Hepatocyte (in vitro differentiated cells): ENCODE measurements at regions not wholly inside any gene's neighbourhood (a gene's known extent, or its start where the extent isn't known, plus 50 kb on each side); places are given as distances from the start of the nearest gene placed in this dataset.

Experiments
- EZH2 ChIP-seq: fragments of 200-600 bp; sonication (generic); IDR thresholded peaks from 2 replicates; pipeline ENCODE4 v1.6.1; 2016; ENCODE audit warnings: antibody characterized with exemption, mild to moderate bottlenecking, borderline replicate concordance
- EZH2phosphoT487 ChIP-seq: fragments of 200-600 bp; sonication (generic); IDR thresholded peaks from one replicate; pipeline ENCODE4 v1.6.1; 2018; ENCODE audit warnings: antibody characterized with exemption, mild to moderate bottlenecking, low read depth, moderate library complexity; ENCODE audit not compliant: unreplicated experiment, severe bottlenecking
- TF ChIP-seq, protein P1 (sequence below): fragments of 200-600 bp; sonication (generic); IDR thresholded peaks from 2 replicates; pipeline ENCODE4 v1.5.1; 2016; ENCODE audit warnings: antibody characterized with exemption, mild to moderate bottlenecking; ENCODE audit not compliant: poor library complexity

DNA sequence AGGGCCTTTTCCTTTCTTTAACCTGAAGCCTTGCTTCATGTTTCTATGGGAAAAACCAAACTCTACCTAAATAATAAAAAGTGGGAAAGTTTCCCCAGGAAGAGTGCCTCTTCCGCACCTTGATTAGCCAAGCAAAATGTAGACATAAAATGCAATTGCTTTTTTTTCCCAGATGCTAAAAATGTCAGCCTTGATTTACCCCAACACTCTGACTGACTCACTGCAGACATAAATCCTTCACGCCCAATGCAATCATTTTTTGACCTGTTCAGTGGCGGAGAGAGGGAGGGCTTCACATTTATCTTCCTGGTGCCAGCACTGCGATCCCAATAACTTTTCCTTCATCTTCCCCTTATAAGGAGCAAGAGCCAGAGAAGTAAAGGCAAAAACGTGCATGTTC, 261.5 kb downstream of the SEC16B start:
- TF ChIP-seq, protein P1, sequence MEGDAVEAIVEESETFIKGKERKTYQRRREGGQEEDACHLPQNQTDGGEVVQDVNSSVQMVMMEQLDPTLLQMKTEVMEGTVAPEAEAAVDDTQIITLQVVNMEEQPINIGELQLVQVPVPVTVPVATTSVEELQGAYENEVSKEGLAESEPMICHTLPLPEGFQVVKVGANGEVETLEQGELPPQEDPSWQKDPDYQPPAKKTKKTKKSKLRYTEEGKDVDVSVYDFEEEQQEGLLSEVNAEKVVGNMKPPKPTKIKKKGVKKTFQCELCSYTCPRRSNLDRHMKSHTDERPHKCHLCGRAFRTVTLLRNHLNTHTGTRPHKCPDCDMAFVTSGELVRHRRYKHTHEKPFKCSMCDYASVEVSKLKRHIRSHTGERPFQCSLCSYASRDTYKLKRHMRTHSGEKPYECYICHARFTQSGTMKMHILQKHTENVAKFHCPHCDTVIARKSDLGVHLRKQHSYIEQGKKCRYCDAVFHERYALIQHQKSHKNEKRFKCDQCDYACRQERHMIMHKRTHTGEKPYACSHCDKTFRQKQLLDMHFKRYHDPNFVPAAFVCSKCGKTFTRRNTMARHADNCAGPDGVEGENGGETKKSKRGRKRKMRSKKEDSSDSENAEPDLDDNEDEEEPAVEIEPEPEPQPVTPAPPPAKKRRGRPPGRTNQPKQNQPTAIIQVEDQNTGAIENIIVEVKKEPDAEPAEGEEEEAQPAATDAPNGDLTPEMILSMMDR, result no peak
- TF ChIP-seq EZH2phosphoT487 (no peak), EZH2 (no peak)
